H1 (cell line): ENCODE measurements at regions not wholly inside any gene's neighbourhood (a gene's known extent, or its start where the extent isn't known, plus 50 kb on each side); places are given as distances from the start of the nearest gene placed in this dataset.

Experiments used
- CTCF ChIA-PET: fragments of 300-600 bp; sonication (Branson Sonifier 250); formaldehyde crosslinking; loops from one replicate; lab custom pipeline; 2021; ENCODE audit not compliant: partially characterized antibody; lab: Charles Lee
- POLR2A ChIA-PET: fragments of 300-600 bp; sonication (Branson Sonifier 250); formaldehyde crosslinking; loops from one replicate; lab custom pipeline; 2021; ENCODE audit warnings: inconsistent platforms; ENCODE audit not compliant: partially characterized antibody; lab: Charles Lee
- DNase-seq, 2 experiments: peaks; one replicate each; pipeline versions ENCODE4 v3.0.0 to v3.0.0-alpha.2; 2010 to 2022; ENCODE audit warnings: low spot score in 2 of 2, low read depth in 1 of 2, mixed read lengths in 1 of 2
- FAIRE-seq: peaks from 2 replicates; lab custom pipeline; 2011; peaks lifted over from hg19 to GRCh38; lab: Jason Lieb, UNC
- H2AFZ ChIP-seq: 2 replicates; pipeline ENCODE4 v1.8.1; 2012; ENCODE audit warnings: low read length, inconsistent platforms
- H2AK5ac ChIP-seq: 2 replicates; pipeline ENCODE4 v1.6.1; 2013; ENCODE audit warnings: low read depth, low read length
- H2BK120ac ChIP-seq: replicated peaks from 2 replicates; pipeline ENCODE3; 2013; ENCODE audit warnings: low read depth, low read length, inconsistent platforms
- H2BK12ac ChIP-seq: 2 replicates; pipeline ENCODE4 v1.6.1; 2013; ENCODE audit warnings: low read depth, low read length
- H2BK15ac ChIP-seq: 2 replicates; pipeline ENCODE4 v1.6.1; 2013; ENCODE audit warnings: low read length
- H2BK20ac ChIP-seq: 2 replicates; pipeline ENCODE4 v1.6.1; 2013; ENCODE audit warnings: low read length
- H2BK5ac ChIP-seq: 2 replicates; pipeline ENCODE4 v1.6.1; 2013; ENCODE audit warnings: low read depth, low read length
- H3K14ac ChIP-seq: 2 replicates; pipeline ENCODE4 v1.6.1; 2013; ENCODE audit warnings: inconsistent platforms; ENCODE audit not compliant: insufficient read length
- H3K18ac ChIP-seq: 2 replicates; pipeline ENCODE4 v1.6.1; 2013; ENCODE audit warnings: low read length; ENCODE audit errors: extremely low read depth
- H3K23ac ChIP-seq: 2 replicates; pipeline ENCODE4 v1.6.1; 2013; ENCODE audit warnings: inconsistent platforms; ENCODE audit not compliant: insufficient read length
- H3K23me2 ChIP-seq: 2 replicates; pipeline ENCODE4 v1.6.1; 2013; ENCODE audit warnings: low read depth, low read length
- H3K27ac ChIP-seq: 2 replicates; pipeline ENCODE4 v1.6.1; 2011; ENCODE audit warnings: low read depth, low read length, inconsistent platforms
- H3K27me3 ChIP-seq, 4 experiments: replicated peaks in 1 of 4; 1 replicate in 1 of 4; 2 replicates in 3 of 4; pipeline versions ENCODE4 v1.6.1 to v1.8.1; 2011 to 2013; ENCODE audit warnings: low read length in 3 of 4, mild to moderate bottlenecking in 3 of 4, inconsistent platforms in 2 of 4, mixed read lengths in 2 of 4, moderate library complexity in 1 of 4; ENCODE audit not compliant: control insufficient read depth in 3 of 4, insufficient read depth in 3 of 4; ENCODE audit errors: extremely low read depth in 1 of 4
- H3K36me3 ChIP-seq, 4 experiments: 2 replicates each; pipeline versions ENCODE4 v1.6.1 to v1.8.1; 2011 to 2013; ENCODE audit warnings: mild to moderate bottlenecking in 4 of 4, low read length in 3 of 4, moderate library complexity in 2 of 4, control low read depth in 1 of 4, inconsistent platforms in 1 of 4; ENCODE audit not compliant: insufficient read depth in 4 of 4, control insufficient read depth in 2 of 4
- H3K4ac ChIP-seq: replicated peaks from 2 replicates; pipeline ENCODE3; 2013; ENCODE audit warnings: low read length, low read depth, mixed read lengths, inconsistent platforms; ENCODE audit not compliant: insufficient read length
- H3K4me1 ChIP-seq, 4 experiments: replicated peaks in 1 of 4; 1 replicate in 1 of 4; 2 replicates in 3 of 4; pipeline versions ENCODE4 v1.6.1 to v1.8.1; 2011 to 2013; ENCODE audit warnings: low read length in 3 of 4, inconsistent platforms in 2 of 4, mixed read lengths in 1 of 4; ENCODE audit not compliant: insufficient read depth in 4 of 4, control insufficient read depth in 3 of 4
- H3K4me2 ChIP-seq, 2 experiments: 2 replicates each; pipeline versions ENCODE4 v1.6.1 to v1.8.1; 2011 to 2013; ENCODE audit warnings: low read depth in 2 of 2, low read length in 2 of 2, control low read depth in 1 of 2, inconsistent platforms in 1 of 2, mild to moderate bottlenecking in 1 of 2; ENCODE audit not compliant: insufficient read depth in 1 of 2
- H3K4me3 ChIP-seq, 4 experiments: fragments of 200-600, 300-600 bp in 1 of 4; sonication (generic), shearing (Covaris generic), sonication (Bioruptor Twin) in 1 of 4; 2 replicates each; pipeline versions ENCODE4 v1.5.1 to v1.8.1; 2011 to 2016; ENCODE audit warnings: low read length in 4 of 4, low read depth in 3 of 4, control low read depth in 2 of 4, inconsistent platforms in 2 of 4, mild to moderate bottlenecking in 2 of 4, mixed read lengths in 1 of 4, moderate library complexity in 1 of 4; ENCODE audit not compliant: insufficient read depth in 2 of 4; ENCODE audit errors: extremely low read depth in 1 of 4
- H3K56ac ChIP-seq: replicated peaks from 2 replicates; pipeline ENCODE3; 2013; ENCODE audit warnings: low read depth, mild to moderate bottlenecking, mixed read lengths, low read length, inconsistent platforms; ENCODE audit not compliant: insufficient read length
- H3K79me1 ChIP-seq: 2 replicates; pipeline ENCODE4 v1.6.1; 2013; ENCODE audit warnings: low read depth, low read length, control low read depth
- H3K79me2 ChIP-seq, 2 experiments: 2 replicates each; pipeline versions ENCODE4 v1.6.1 to v1.8.1; 2012 to 2013; ENCODE audit warnings: low read length in 2 of 2, mild to moderate bottlenecking in 2 of 2, inconsistent platforms in 1 of 2; ENCODE audit not compliant: insufficient read depth in 2 of 2, control insufficient read depth in 1 of 2
- H3K9ac ChIP-seq, 4 experiments: replicated peaks in 1 of 4; 1 replicate in 1 of 4; 2 replicates in 3 of 4; pipeline versions ENCODE4 v1.6.1 to v1.8.1; 2011 to 2013; ENCODE audit warnings: low read depth in 3 of 4, low read length in 3 of 4, control low read depth in 2 of 4, mild to moderate bottlenecking in 2 of 4, moderate library complexity in 2 of 4, inconsistent platforms in 1 of 4; ENCODE audit errors: extremely low read depth in 1 of 4
- H3K9me3 ChIP-seq, 2 experiments: 2 replicates each; pipeline versions ENCODE4 v1.6.1 to v1.8.1; 2012 to 2013; ENCODE audit warnings: mild to moderate bottlenecking in 2 of 2, moderate library complexity in 2 of 2, control low read depth in 1 of 2, inconsistent platforms in 1 of 2, low read depth in 1 of 2, low read length in 1 of 2, mixed read lengths in 1 of 2; ENCODE audit not compliant: insufficient read depth in 2 of 2
- H4K20me1 ChIP-seq, 2 experiments: replicated peaks in 1 of 2; 2 replicates each; pipeline versions ENCODE3 to v1.8.1; 2011 to 2013; ENCODE audit warnings: inconsistent platforms in 2 of 2, low read length in 2 of 2, mild to moderate bottlenecking in 1 of 2; ENCODE audit not compliant: insufficient read depth in 2 of 2, control insufficient read depth in 1 of 2
- H4K5ac ChIP-seq: 2 replicates; pipeline ENCODE4 v1.6.1; 2013; ENCODE audit warnings: low read length, low read depth, mixed read lengths, inconsistent platforms; ENCODE audit not compliant: insufficient read length
- H4K8ac ChIP-seq: 2 replicates; pipeline ENCODE4 v1.8.0; 2013; ENCODE audit warnings: mild to moderate bottlenecking, moderate library complexity, low read length, inconsistent platforms; ENCODE audit not compliant: insufficient read depth; ENCODE audit errors: extremely low read depth
- H4K91ac ChIP-seq: replicated peaks from 2 replicates; pipeline ENCODE3; 2013; ENCODE audit warnings: low read length, mixed read lengths, inconsistent platforms; ENCODE audit not compliant: insufficient read length
- ATF3 ChIP-seq: IDR thresholded peaks from 2 replicates; pipeline ENCODE4 v1.6.1; 2011; ENCODE audit warnings: low read depth, mild to moderate bottlenecking, low read length; ENCODE audit not compliant: insufficient read depth
- CREB1 ChIP-seq: IDR thresholded peaks from 2 replicates; pipeline ENCODE4 v1.6.1; 2012; ENCODE audit warnings: inconsistent platforms
- EZH2 ChIP-seq: fragments of 200-600 bp; sonication (generic); IDR thresholded peaks from 2 replicates; pipeline ENCODE4 v1.7.1; 2012; ENCODE audit warnings: low read depth, mild to moderate bottlenecking, moderate library complexity, low read length, inconsistent platforms; ENCODE audit not compliant: severe bottlenecking
- FOSL1 ChIP-seq: IDR thresholded peaks from 2 replicates; pipeline ENCODE4 v1.6.1; 2011; ENCODE audit warnings: mild to moderate bottlenecking, low read depth, low read length, moderate library complexity; ENCODE audit not compliant: insufficient read depth
- GTF2F1 ChIP-seq: IDR thresholded peaks from 2 replicates; pipeline ENCODE4 v1.6.1; 2012; ENCODE audit warnings: low read depth, low read length, improper control_type of control experiment, borderline replicate concordance
- JUN ChIP-seq: IDR thresholded peaks from 2 replicates; pipeline ENCODE4 v1.6.1; 2011; ENCODE audit warnings: low read depth, mild to moderate bottlenecking, improper control_type of control experiment, low read length
- NRF1 ChIP-seq: IDR thresholded peaks from 2 replicates; pipeline ENCODE4 v1.6.1; 2011; ENCODE audit warnings: mild to moderate bottlenecking, low read depth, low read length, improper control_type of control experiment
- RAD21 ChIP-seq, 2 experiments: IDR thresholded peaks in 1 of 2; conservative IDR thresholded peaks in 1 of 2; 2 replicates each; pipeline ENCODE4 v1.6.1; 2011; ENCODE audit warnings: low read depth in 2 of 2, low read length in 2 of 2, improper control_type of control experiment in 1 of 2, inconsistent platforms in 1 of 2, mild to moderate bottlenecking in 1 of 2, moderate library complexity in 1 of 2
- SAP30 ChIP-seq: fragments of 300-600 bp; sonication (generic); IDR thresholded peaks from 2 replicates; pipeline ENCODE4 v1.7.1; 2012; ENCODE audit warnings: low read length, moderate library complexity, mild to moderate bottlenecking, inconsistent platforms; ENCODE audit not compliant: insufficient read depth, insufficient replicate concordance
- SUZ12 ChIP-seq: fragments of 200-600 bp; sonication (generic); IDR thresholded peaks from 2 replicates; pipeline ENCODE4 v1.6.1; 2012; ENCODE audit warnings: mild to moderate bottlenecking, inconsistent platforms, low read length, moderate library complexity, mixed read lengths
- TAF1 ChIP-seq: IDR thresholded peaks from 2 replicates; pipeline ENCODE4 v1.6.1; 2011; ENCODE audit warnings: mild to moderate bottlenecking, low read depth, low read length
- WGBS, 2 experiments: shearing (Covaris generic) in 1 of 2; methylation state at CpG; one replicate each; pipeline versions ENCODE4 v1.1.6 to v1.1.7; 2013 to 2015; ENCODE audit warnings: low lambda C conversion rate in 2 of 2, mixed read lengths in 2 of 2, inconsistent platforms in 1 of 2, low coverage in 1 of 2, missing lambda C conversion rate in 1 of 2; ENCODE audit not compliant: insufficient replicate concordance in 2 of 2, insufficient coverage in 1 of 2, insufficient read length in 1 of 2; ENCODE audit errors: extremely low coverage in 1 of 2, missing lambda C conversion rate in 1 of 2; 5-methylcytosine and 5-hydroxymethylcytosine counted together

DNA sequence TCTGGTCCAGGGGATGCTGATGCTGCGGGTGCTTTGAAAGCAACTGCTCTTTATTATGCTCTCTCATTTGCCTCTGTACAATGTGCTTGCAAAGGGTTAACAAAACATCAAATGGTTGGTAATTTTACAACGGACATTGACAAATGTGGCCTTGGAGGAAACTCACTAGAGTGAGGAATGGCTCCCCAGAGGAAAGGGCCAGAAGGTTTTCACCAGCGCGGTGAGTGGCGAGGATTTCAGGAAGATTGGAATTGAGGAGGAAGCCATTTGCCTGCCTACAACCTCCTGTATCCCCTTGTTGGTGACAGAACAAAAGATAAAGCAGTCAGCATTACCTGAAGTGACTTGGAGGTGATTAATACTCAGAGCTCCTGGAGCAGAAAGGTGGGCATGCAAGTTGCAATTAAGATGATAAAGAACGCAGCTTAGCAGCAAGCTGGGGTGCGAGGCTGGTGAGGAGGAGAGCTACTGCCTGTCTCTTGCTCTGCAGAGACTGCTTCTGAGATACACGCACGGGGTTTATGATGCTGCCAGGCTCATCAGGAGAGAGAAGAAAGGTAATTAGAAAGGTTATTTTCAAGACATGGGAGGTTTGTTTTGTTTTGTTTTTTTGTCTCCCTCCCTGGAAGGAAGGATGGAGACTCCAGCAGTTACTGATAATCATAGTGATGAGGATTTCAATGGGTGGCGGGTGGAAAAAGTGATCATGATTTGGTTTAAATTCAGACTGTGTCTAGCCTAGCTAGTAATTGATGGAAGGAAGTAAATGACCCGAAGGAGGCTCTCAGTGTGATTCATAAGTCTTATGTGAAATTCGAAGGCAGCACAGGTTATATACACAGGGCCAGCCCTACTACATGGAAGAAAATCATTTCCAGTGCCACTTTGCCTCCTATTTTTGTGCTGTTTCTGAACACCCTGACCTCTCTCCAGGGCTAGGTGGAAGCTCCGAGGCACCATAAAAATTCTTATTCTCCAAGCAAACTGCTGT, 141.6 kb upstream of the DTNBP1 start:
- Histone ChIP-seq H3K23ac (no peak overlapping the region), H4K5ac (no peak overlapping the region), H2BK15ac (no peak overlapping the region), H3K9me3 (no peaks in the 10 kb centered on the region), H3K27me3 (no peaks in the 10 kb centered on the region), H2BK5ac (no peak overlapping the region), H2BK20ac (no peak overlapping the region; the same call in 1 of the 2 replicates), H2AK5ac (no peak overlapping the region), H4K91ac (no peak overlapping the region), H2BK12ac (no peak overlapping the region), H3K4ac (no peak overlapping the region), H3K36me3 (no peaks in the 10 kb centered on the region), H4K8ac (no peak overlapping the region), H3K79me1 (no peaks in the 10 kb centered on the region), H2BK120ac (no peak overlapping the region), H3K18ac (no peak overlapping the region), H3K14ac (no peak overlapping the region), H3K23me2 (no peaks in the 10 kb centered on the region), H3K4me3 (no peak overlapping the region), H3K4me1 (0 out of 7 replicates have a peak, but pooled peaks cover 0 to 2% (median 0%) of the 10 kb centered on the region in 4 experiments), H3K27ac (no peak overlapping the region), H4K20me1 (no peaks in the 10 kb centered on the region), H3K4me2 (no peak overlapping the region), H3K56ac (no peak overlapping the region), H3K9ac (no peak overlapping the region), H3K79me2 (no peaks in the 10 kb centered on the region), H2AFZ (0 out of 2 replicates have a peak overlapping the region, but pooled peaks have one; percentile 26)
- POLR2A ChIA-PET, result no interaction called here
- FAIRE-seq, result no peak
- CTCF ChIA-PET, result no interaction called here
- no peak for DNase-seq
- 90% methylated on average over 13 of the region's 13 CpGs; no CpG with 5 or more reads in 1 of the 2 experiments for WGBS, 2 experiments
- TF ChIP-seq FOSL1 (no peak), SUZ12 (no peak), TAF1 (no peak), RAD21 (IDR thresholded peaks at IDR 0.05 in 1 of 2, conservative IDR thresholded peaks at IDR 0.05 in 1 of 2; ENCODE audit: low read depth in 2 of 2, low read length in 2 of 2) (no peak), ATF3 (no peak), EZH2 (no peak), NRF1 (no peak), GTF2F1 (no peak), CREB1 (no peak), JUN (no peak), SAP30 (no peak)
